Liver (tissue), 7 donors: ENCODE measurements at regions not wholly inside any gene's neighbourhood (a gene's known extent, or its start where the extent isn't known, plus 50 kb on each side); places are given as distances from the start of the nearest gene placed in this dataset.

ENCODE experiments used
- DNase-seq: peaks from one replicate; pipeline ENCODE4 v3.0.0-alpha.2; 2017; ENCODE audit warnings: low spot score
- H3K27ac ChIP-seq, 2 donors: one replicate each; pipeline ENCODE4 v1.7.0; 2013; ENCODE audit warnings: inconsistent platforms in 2 of 2, low read length in 2 of 2, control low read depth in 1 of 2, low read depth in 1 of 2, mild to moderate bottlenecking in 1 of 2
- H3K27me3 ChIP-seq, 4 donors: one replicate each; pipeline versions ENCODE4 v1.6.1 to v1.7.0; 2013; ENCODE audit warnings: low read length in 3 of 4, inconsistent platforms in 1 of 4, mild to moderate bottlenecking in 1 of 4, moderate library complexity in 1 of 4; ENCODE audit not compliant: control insufficient read depth in 4 of 4, insufficient read depth in 4 of 4
- H3K36me3 ChIP-seq, 4 donors: one replicate each; pipeline versions ENCODE4 v1.6.1 to v1.7.0; 2013; ENCODE audit warnings: low read length in 3 of 4, mild to moderate bottlenecking in 3 of 4, low read depth in 1 of 4, moderate library complexity in 1 of 4; ENCODE audit not compliant: control insufficient read depth in 4 of 4, insufficient read depth in 3 of 4
- H3K4me1 ChIP-seq, 4 donors: one replicate each; pipeline versions ENCODE4 v1.6.1 to v1.7.0; 2013; ENCODE audit warnings: low read length in 3 of 4, mild to moderate bottlenecking in 3 of 4, moderate library complexity in 1 of 4; ENCODE audit not compliant: control insufficient read depth in 4 of 4, insufficient read depth in 4 of 4
- H3K4me3 ChIP-seq, 3 donors: one replicate each; pipeline versions ENCODE4 v1.6.1 to v1.7.0; 2013; ENCODE audit warnings: low read length in 3 of 3, control low read depth in 1 of 3, low read depth in 1 of 3, mild to moderate bottlenecking in 1 of 3
- H3K9ac ChIP-seq, 2 donors: one replicate each; pipeline ENCODE4 v1.7.0; 2013; ENCODE audit warnings: low read length in 2 of 2, mild to moderate bottlenecking in 2 of 2, moderate library complexity in 2 of 2, control low read depth in 1 of 2, low read depth in 1 of 2
- H3K9me3 ChIP-seq, 4 donors: one replicate each; pipeline versions ENCODE4 v1.6.1 to v1.7.0; 2013; ENCODE audit warnings: low read length in 3 of 4; ENCODE audit not compliant: control insufficient read depth in 4 of 4
- EGR1 ChIP-seq, 2 donors: IDR thresholded peaks; 2 replicates each; pipeline ENCODE4 v1.6.1; 2016 to 2018; ENCODE audit warnings: antibody characterized with exemption in 2 of 2, low read depth in 2 of 2
- FOXA2 ChIP-seq: IDR thresholded peaks from 2 replicates; pipeline ENCODE4 v1.6.1; 2016; ENCODE audit warnings: antibody characterized with exemption
- GABPA ChIP-seq, 2 donors: IDR thresholded peaks in 1 of 2; conservative IDR thresholded peaks in 1 of 2; 2 replicates each; pipeline ENCODE4 v1.6.1; 2016; ENCODE audit warnings: antibody characterized with exemption in 2 of 2, mild to moderate bottlenecking in 1 of 2, moderate library complexity in 1 of 2
- HNF4A ChIP-seq, 2 donors: conservative IDR thresholded peaks; 2 replicates each; pipeline ENCODE4 v1.6.1; 2016; ENCODE audit warnings: antibody characterized with exemption in 2 of 2, mild to moderate bottlenecking in 2 of 2
- HNF4G ChIP-seq: IDR thresholded peaks from 2 replicates; pipeline ENCODE4 v1.6.1; 2016; ENCODE audit warnings: antibody characterized with exemption
- JUND ChIP-seq, 2 donors: IDR thresholded peaks; 2 replicates each; pipeline ENCODE4 v1.6.1; 2016; ENCODE audit warnings: antibody characterized with exemption in 2 of 2
- RAD21 ChIP-seq, 2 donors: IDR thresholded peaks; 2 replicates each; pipeline ENCODE4 v1.6.1; 2016; ENCODE audit warnings: antibody characterized with exemption in 2 of 2, mild to moderate bottlenecking in 2 of 2
- RXRA ChIP-seq, 2 donors: IDR thresholded peaks; 2 replicates each; pipeline ENCODE4 v1.6.1; 2017 to 2018; ENCODE audit warnings: antibody characterized with exemption in 2 of 2, mild to moderate bottlenecking in 1 of 2
- TAF1 ChIP-seq: conservative IDR thresholded peaks from 2 replicates; pipeline ENCODE4 v1.6.1; 2016; ENCODE audit warnings: antibody characterized with exemption, mild to moderate bottlenecking
- YY1 ChIP-seq: IDR thresholded peaks from 2 replicates; pipeline ENCODE4 v1.6.1; 2016; ENCODE audit warnings: antibody characterized with exemption, mild to moderate bottlenecking
- WGBS: extraction: QIAGEN DNeasy Blood & Tissue Kit; methylation state at CpG from one replicate; pipeline ENCODE4 v1.1.7; 2013; 5-methylcytosine and 5-hydroxymethylcytosine counted together
- TF ChIP-seq, protein P1 (sequence below): IDR thresholded peaks from 2 replicates; pipeline ENCODE4 v1.6.1; 2016; ENCODE audit warnings: antibody characterized with exemption
- TF ChIP-seq, protein P2 (sequence below): IDR thresholded peaks from 2 replicates; pipeline ENCODE4 v1.6.1; 2016; ENCODE audit warnings: antibody characterized with exemption
- TF ChIP-seq, protein P3 (sequence below): IDR thresholded peaks from 2 replicates; pipeline ENCODE4 v1.6.1; 2016; ENCODE audit warnings: antibody characterized with exemption, mild to moderate bottlenecking
- donor health status: healthy.
- donor health status: healthy.
- donor health status: healthy.
- donor health status: healthy.

DNA sequence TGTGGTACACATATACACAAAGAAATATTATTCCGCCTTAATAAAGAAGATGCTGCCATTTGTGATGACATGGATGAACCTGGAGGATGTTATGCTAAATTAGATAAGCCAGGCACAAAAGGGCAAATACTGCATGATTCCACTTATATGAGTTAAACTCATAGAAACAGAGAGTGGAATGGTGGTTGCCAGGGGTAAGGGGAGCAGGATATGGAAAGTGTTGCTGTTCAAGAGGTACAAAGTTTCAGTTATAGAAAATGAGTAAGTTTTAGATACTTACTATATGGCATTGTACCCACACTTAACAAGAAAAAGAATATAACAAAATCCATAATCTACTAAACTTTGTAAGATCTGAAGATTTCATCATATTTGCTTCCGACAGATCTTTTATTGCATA, 252.2 kb downstream of the SYK start:
- no peak overlapping the region for H3K27ac ChIP-seq
- H3K36me3 ChIP-seq: no peaks in the 10 kb centered on the region
- H3K9ac ChIP-seq: no peak overlapping the region
- H3K9me3 ChIP-seq: no peaks in the 10 kb centered on the region
- H3K27me3 ChIP-seq: no peaks in the 10 kb centered on the region
- no peak for DNase-seq
- 92% methylated on average over 2 of the region's 2 CpGs for WGBS
- no peaks in the 10 kb centered on the region for H3K4me1 ChIP-seq
- no peak overlapping the region for H3K4me3 ChIP-seq
- TF ChIP-seq FOXA2 (no peak), RXRA (IDR thresholded peaks at IDR 0.05) (no peak), GABPA (IDR thresholded peaks at IDR 0.05 in 1 of 2, conservative IDR thresholded peaks at IDR 0.05 in 1 of 2) (no peak), EGR1 (IDR thresholded peaks at IDR 0.05; ENCODE audit: low read depth in 2 of 2) (no peak), HNF4A (conservative IDR thresholded peaks at IDR 0.05) (no peak), TAF1 (no peak), RAD21 (IDR thresholded peaks at IDR 0.05) (no peak), HNF4G (no peak), YY1 (no peak)
- TF ChIP-seq, protein P1, sequence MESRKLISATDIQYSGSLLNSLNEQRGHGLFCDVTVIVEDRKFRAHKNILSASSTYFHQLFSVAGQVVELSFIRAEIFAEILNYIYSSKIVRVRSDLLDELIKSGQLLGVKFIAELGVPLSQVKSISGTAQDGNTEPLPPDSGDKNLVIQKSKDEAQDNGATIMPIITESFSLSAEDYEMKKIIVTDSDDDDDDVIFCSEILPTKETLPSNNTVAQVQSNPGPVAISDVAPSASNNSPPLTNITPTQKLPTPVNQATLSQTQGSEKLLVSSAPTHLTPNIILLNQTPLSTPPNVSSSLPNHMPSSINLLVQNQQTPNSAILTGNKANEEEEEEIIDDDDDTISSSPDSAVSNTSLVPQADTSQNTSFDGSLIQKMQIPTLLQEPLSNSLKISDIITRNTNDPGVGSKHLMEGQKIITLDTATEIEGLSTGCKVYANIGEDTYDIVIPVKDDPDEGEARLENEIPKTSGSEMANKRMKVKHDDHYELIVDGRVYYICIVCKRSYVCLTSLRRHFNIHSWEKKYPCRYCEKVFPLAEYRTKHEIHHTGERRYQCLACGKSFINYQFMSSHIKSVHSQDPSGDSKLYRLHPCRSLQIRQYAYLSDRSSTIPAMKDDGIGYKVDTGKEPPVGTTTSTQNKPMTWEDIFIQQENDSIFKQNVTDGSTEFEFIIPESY: no peak
- TF ChIP-seq, protein P2, sequence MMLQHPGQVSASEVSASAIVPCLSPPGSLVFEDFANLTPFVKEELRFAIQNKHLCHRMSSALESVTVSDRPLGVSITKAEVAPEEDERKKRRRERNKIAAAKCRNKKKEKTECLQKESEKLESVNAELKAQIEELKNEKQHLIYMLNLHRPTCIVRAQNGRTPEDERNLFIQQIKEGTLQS: no peak

DNA sequence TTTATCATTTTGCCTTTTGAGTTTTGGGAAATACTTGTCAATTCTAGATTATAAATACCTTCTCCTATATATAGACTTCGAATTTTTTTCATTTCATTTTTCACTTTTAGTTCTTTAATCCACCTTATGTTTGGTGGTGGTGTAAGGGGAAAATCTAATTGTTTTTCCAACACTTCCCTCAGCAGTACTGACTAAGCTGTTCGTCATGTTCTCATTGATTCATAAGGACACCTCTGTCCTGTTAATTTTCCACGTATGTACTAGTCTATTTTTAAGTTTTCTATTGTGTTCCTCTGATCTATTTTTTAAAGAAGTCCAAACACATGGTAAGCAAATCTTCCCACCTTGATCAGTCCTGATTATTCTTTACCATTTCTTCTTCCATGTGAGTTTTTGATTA, 254.2 kb downstream of the SYK start:
- H3K36me3 ChIP-seq: no peaks in the 10 kb centered on the region
- H3K27ac ChIP-seq: no peak overlapping the region
- DNase-seq: no peak
- no peak overlapping the region for H3K9ac ChIP-seq
- TF ChIP-seq TAF1 (no peak), HNF4G (no peak), JUND (IDR thresholded peaks at IDR 0.05) (no peak)
- TF ChIP-seq, protein P3, sequence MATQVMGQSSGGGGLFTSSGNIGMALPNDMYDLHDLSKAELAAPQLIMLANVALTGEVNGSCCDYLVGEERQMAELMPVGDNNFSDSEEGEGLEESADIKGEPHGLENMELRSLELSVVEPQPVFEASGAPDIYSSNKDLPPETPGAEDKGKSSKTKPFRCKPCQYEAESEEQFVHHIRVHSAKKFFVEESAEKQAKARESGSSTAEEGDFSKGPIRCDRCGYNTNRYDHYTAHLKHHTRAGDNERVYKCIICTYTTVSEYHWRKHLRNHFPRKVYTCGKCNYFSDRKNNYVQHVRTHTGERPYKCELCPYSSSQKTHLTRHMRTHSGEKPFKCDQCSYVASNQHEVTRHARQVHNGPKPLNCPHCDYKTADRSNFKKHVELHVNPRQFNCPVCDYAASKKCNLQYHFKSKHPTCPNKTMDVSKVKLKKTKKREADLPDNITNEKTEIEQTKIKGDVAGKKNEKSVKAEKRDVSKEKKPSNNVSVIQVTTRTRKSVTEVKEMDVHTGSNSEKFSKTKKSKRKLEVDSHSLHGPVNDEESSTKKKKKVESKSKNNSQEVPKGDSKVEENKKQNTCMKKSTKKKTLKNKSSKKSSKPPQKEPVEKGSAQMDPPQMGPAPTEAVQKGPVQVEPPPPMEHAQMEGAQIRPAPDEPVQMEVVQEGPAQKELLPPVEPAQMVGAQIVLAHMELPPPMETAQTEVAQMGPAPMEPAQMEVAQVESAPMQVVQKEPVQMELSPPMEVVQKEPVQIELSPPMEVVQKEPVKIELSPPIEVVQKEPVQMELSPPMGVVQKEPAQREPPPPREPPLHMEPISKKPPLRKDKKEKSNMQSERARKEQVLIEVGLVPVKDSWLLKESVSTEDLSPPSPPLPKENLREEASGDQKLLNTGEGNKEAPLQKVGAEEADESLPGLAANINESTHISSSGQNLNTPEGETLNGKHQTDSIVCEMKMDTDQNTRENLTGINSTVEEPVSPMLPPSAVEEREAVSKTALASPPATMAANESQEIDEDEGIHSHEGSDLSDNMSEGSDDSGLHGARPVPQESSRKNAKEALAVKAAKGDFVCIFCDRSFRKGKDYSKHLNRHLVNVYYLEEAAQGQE: no peak
- no peak overlapping the region for H3K4me3 ChIP-seq
- H3K4me1 ChIP-seq: peaks cover 0 to 10% (median under 1%) of the 10 kb centered on the region in 4 donors
- H3K9me3 ChIP-seq: no peaks in the 10 kb centered on the region
- WGBS: 87% methylated on average over 3 of the region's 3 CpGs
- H3K27me3 ChIP-seq: no peaks in the 10 kb centered on the region

DNA sequence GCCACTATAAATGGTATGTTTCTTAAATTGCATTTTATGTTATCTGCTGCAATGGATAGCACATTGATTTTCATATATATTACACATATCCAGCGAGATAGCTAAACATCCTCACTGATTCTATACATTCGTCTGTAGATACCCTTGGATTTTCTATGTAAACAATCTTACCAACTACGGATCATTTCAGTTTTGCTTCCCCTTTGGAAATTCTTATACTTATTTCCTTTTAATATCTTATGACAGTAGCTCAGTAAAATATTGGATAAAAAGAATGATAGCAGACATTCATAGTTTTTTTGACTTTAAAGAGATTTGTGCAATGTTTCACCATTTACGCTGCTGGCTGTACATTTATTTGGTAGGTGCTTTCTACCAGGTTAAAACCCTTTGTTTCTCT, 254.9 kb downstream of the SYK start:
- peaks cover 1 to 16% (median 7%) of the 10 kb centered on the region in 4 donors for H3K4me1 ChIP-seq
- DNase-seq: no peak
- no peaks in the 10 kb centered on the region for H3K27me3 ChIP-seq
- H3K9me3 ChIP-seq: no peaks in the 10 kb centered on the region
- no peaks in the 10 kb centered on the region for H3K36me3 ChIP-seq
- H3K4me3 ChIP-seq: no peak overlapping the region
- no peak for TF ChIP-seq TAF1
- no peak overlapping the region for H3K27ac ChIP-seq
- 79% methylated on average over 4 of the region's 4 CpGs for WGBS
- no peak overlapping the region for H3K9ac ChIP-seq
